PC-9 (cell line): ENCODE measurements at regions not wholly inside any gene's neighbourhood (a gene's known extent, or its start where the extent isn't known, plus 50 kb on each side); places are given as distances from the start of the nearest gene placed in this dataset.

ENCODE experiments used
- EZH2 ChIP-seq: fragments of 200-600 bp; sonication (generic); IDR thresholded peaks from 2 replicates; pipeline ENCODE4 v1.8.0; 2017; ENCODE audit warnings: antibody characterized with exemption, low read depth
- TF ChIP-seq, protein P1 (sequence below): fragments of 200-600 bp; sonication (generic); conservative IDR thresholded peaks from 2 replicates; pipeline ENCODE4 v1.6.1; 2017; ENCODE audit warnings: mixed run types, antibody characterized with exemption, mild to moderate bottlenecking, moderate library complexity

DNA sequence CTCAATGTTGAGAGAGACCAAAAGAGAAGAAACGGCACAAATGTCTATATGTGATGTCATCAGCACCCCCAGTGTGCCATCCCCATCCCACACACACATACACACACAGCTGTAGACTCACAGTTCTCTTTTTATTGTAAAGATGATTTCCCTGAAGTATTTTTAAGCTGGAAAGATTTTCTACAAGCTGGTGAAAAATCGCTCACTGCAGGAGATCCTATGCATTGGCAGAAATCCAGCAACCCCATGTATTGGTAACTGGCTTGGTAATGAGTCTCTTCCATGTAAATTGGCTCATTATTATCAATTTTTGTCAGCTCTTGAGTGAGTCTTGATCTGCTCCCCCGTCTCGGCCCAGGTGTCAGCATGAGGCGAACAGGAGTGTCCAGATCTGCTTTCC is 107.1 kb upstream of the UQCRFS1 start:
- TF ChIP-seq, protein P1, sequence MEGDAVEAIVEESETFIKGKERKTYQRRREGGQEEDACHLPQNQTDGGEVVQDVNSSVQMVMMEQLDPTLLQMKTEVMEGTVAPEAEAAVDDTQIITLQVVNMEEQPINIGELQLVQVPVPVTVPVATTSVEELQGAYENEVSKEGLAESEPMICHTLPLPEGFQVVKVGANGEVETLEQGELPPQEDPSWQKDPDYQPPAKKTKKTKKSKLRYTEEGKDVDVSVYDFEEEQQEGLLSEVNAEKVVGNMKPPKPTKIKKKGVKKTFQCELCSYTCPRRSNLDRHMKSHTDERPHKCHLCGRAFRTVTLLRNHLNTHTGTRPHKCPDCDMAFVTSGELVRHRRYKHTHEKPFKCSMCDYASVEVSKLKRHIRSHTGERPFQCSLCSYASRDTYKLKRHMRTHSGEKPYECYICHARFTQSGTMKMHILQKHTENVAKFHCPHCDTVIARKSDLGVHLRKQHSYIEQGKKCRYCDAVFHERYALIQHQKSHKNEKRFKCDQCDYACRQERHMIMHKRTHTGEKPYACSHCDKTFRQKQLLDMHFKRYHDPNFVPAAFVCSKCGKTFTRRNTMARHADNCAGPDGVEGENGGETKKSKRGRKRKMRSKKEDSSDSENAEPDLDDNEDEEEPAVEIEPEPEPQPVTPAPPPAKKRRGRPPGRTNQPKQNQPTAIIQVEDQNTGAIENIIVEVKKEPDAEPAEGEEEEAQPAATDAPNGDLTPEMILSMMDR = no peak
- TF ChIP-seq EZH2 = no peak
